K562 (cell line): ENCODE measurements at regions not wholly inside any gene's neighbourhood (a gene's known extent, or its start where the extent isn't known, plus 50 kb on each side); places are given as distances from the start of the nearest gene placed in this dataset.

Experiments used
- ATAC-seq: fragments of 200-7000 bp; cut with Tn5 transposase; 3 replicates; pipeline ENCODE4 v1.9.1; 2020; ENCODE audit warnings: moderate library complexity
- BruUV-seq: library from RNA; stranded (reverse); fragments of 400-500 nt; replicated peaks from 2 replicates; lab custom pipeline; 2021; lab: Mats Ljungman, UMichigan
- CTCF ChIA-PET: fragments of 300-600 bp; formaldehyde crosslinking; extraction: SDS; loops from one replicate; lab custom pipeline; 2021; ENCODE audit warnings: low intra/inter-chr PET ratio; lab: Yijun Ruan, JAX
- POLR2A ChIA-PET: fragments of 300-600, 350-650 bp; sonication (Branson Sonifier 250); formaldehyde crosslinking; extraction: SDS; loops from one replicate; lab custom pipeline; 2021; ENCODE audit warnings: antibody characterized with exemption, inconsistent platforms; lab: Yijun Ruan, JAX
- DNase-seq, 4 experiments: peaks; one replicate each; pipeline versions ENCODE4 v3.0.0 to v3.0.0-alpha.2; 2011 to 2018; ENCODE audit warnings: low spot score in 3 of 4, mixed read lengths in 3 of 4; ENCODE audit errors: extremely low read depth in 1 of 4
- FAIRE-seq: peaks from 2 replicates; lab custom pipeline; 2011; peaks lifted over from hg19 to GRCh38; lab: Jason Lieb, UNC
- H2AFZ ChIP-seq: 2 replicates; pipeline ENCODE4 v1.6.0; 2011; ENCODE audit warnings: low read depth, low read length, control low read depth, inconsistent platforms
- H3K27ac ChIP-seq: fragments of 200-600 bp; 3 replicates; pipeline ENCODE4 v1.8.0; 2011; ENCODE audit warnings: low read depth, mild to moderate bottlenecking, control low read depth, inconsistent platforms, low read length, moderate library complexity, mixed read lengths; ENCODE audit errors: extremely low read depth
- H3K27me3 ChIP-seq, 2 experiments: fragments of 300-600 bp in 1 of 2; 2 replicates in 1 of 2; 3 replicates in 1 of 2; pipeline versions ENCODE4 v1.6.0 to v1.8.0; 2011; ENCODE audit warnings: inconsistent platforms in 2 of 2, low read length in 2 of 2, mild to moderate bottlenecking in 1 of 2, mixed read lengths in 1 of 2, moderate library complexity in 1 of 2; ENCODE audit not compliant: control insufficient read depth in 2 of 2, insufficient read depth in 2 of 2
- H3K36me3 ChIP-seq: fragments of 300-600 bp; 3 replicates; pipeline ENCODE4 v1.8.0; 2011; ENCODE audit warnings: mild to moderate bottlenecking, low read length, inconsistent platforms; ENCODE audit not compliant: control insufficient read depth, insufficient read depth
- H3K4me1 ChIP-seq, 2 experiments: fragments of 200-600 bp in 1 of 2; replicated peaks in 1 of 2; 2 replicates in 1 of 2; 3 replicates in 1 of 2; pipeline versions ENCODE4 v1.5.1 to v1.8.0; 2011; ENCODE audit warnings: inconsistent platforms in 2 of 2, low read length in 2 of 2, mild to moderate bottlenecking in 1 of 2, mixed read lengths in 1 of 2, moderate library complexity in 1 of 2; ENCODE audit not compliant: control insufficient read depth in 2 of 2, insufficient read depth in 2 of 2
- H3K4me2 ChIP-seq: 2 replicates; pipeline ENCODE4 v1.6.1; 2011; ENCODE audit warnings: low read length, control low read depth, inconsistent platforms, mixed read lengths; ENCODE audit not compliant: insufficient read depth
- H3K4me3 ChIP-seq: fragments of 200-600 bp; sonication (generic), shearing (Covaris generic); 2 replicates; pipeline ENCODE4 v1.5.1; 2016; ENCODE audit warnings: control low read depth, inconsistent platforms
- H3K79me2 ChIP-seq: fragments of 200-600 bp; 3 replicates; pipeline ENCODE4 v1.8.0; 2011; ENCODE audit warnings: low read length, inconsistent platforms; ENCODE audit not compliant: control insufficient read depth, insufficient read depth
- H3K9ac ChIP-seq, 2 experiments: 2 replicates each; pipeline versions ENCODE4 v1.6.0 to v1.6.1; 2011; ENCODE audit warnings: low read depth in 2 of 2, low read length in 2 of 2, control low read depth in 1 of 2, inconsistent platforms in 1 of 2, mild to moderate bottlenecking in 1 of 2, mixed read lengths in 1 of 2; ENCODE audit not compliant: insufficient read depth in 1 of 2
- H3K9me1 ChIP-seq: one replicate; pipeline ENCODE4 v1.6.0; 2011; ENCODE audit warnings: inconsistent platforms, mild to moderate bottlenecking, low read length, moderate library complexity; ENCODE audit not compliant: control insufficient read depth, insufficient read depth
- H3K9me3 ChIP-seq: replicated peaks from 2 replicates; pipeline ENCODE4 v1.5.1; 2011; ENCODE audit warnings: low read depth, low read length, inconsistent platforms; ENCODE audit not compliant: control insufficient read depth, insufficient read depth
- H4K20me1 ChIP-seq: replicated peaks from 2 replicates; pipeline ENCODE4 v1.6.1; 2011; ENCODE audit warnings: low read length, inconsistent platforms, mixed read lengths; ENCODE audit not compliant: control insufficient read depth, insufficient read depth
- ARID4B ChIP-seq: sonication (generic); formaldehyde crosslinking; IDR thresholded peaks from 2 replicates; pipeline ENCODE4 v1.8.0; 2022; ENCODE audit warnings: mild to moderate bottlenecking, missing genetic modification reagents
- MCM3 ChIP-seq: fragments of 450-650 bp; IDR thresholded peaks from 2 replicates; pipeline ENCODE4 v1.6.1; 2016
- REST ChIP-seq, 2 experiments: fragments of 450-650 bp; formaldehyde crosslinking in 1 of 2; IDR thresholded peaks; 2 replicates each; pipeline versions ENCODE4 v1.4.0 to v1.6.1; 2014 to 2020; ENCODE audit warnings: mild to moderate bottlenecking in 2 of 2, borderline replicate concordance in 1 of 2, low read depth in 1 of 2
- SREBF2 ChIP-seq: sonication (generic); formaldehyde crosslinking; IDR thresholded peaks from 2 replicates; pipeline ENCODE4 v1.4.0; 2020; ENCODE audit warnings: mild to moderate bottlenecking, missing genetic modification reagents
- SUPT5H ChIP-seq: fragments of 450-650 bp; IDR thresholded peaks from 2 replicates; pipeline ENCODE4 v1.6.1; 2016
- USF1 ChIP-seq: sonication (generic); formaldehyde crosslinking; IDR thresholded peaks from 2 replicates; pipeline ENCODE4 v1.9.0; 2022; ENCODE audit warnings: mild to moderate bottlenecking, missing genetic modification reagents
- WGBS: fragments of 100-300 bp; shearing (Covaris generic); methylation state at CpG from one replicate; pipeline ENCODE4 v1.1.6; 2016; ENCODE audit warnings: low coverage, mixed read lengths; ENCODE audit not compliant: insufficient coverage; ENCODE audit errors: missing lambda C conversion rate; 5-methylcytosine and 5-hydroxymethylcytosine counted together
- in situ Hi-C: fragments of 300-500 bp; cut with MboI; formaldehyde crosslinking; loops from 4 replicates; pipeline ENCODE4 v1.15.0; 2018; ENCODE audit warnings: inconsistent platforms, mixed read lengths
- intact Hi-C: fragments of 100-400 bp; cut with micrococcal nuclease; formaldehyde crosslinking; loops from 2 replicates; pipeline ENCODE4 v1.14.2; 2022

GRCh38 chr13:105773241-105773640, 762.2 kb downstream of the EFNB2 start (continued):
- no peak for TF ChIP-seq ARID4B (CRISPR knock-in tag)

GRCh38 chr13:105764486-105764885, 771.0 kb downstream of the EFNB2 start:
- H3K27ac ChIP-seq: no peak overlapping the region
- no TSS peak for BruUV-seq
- ATAC-seq (no peak), DNase-seq (no peak), FAIRE-seq (no peak)
- 0% methylated on average over 2 of the region's 2 CpGs for WGBS
- no peak overlapping the region for H2AFZ ChIP-seq
- no peaks in the 10 kb centered on the region; the same call in 1 of the 2 replicates for H3K9me3 ChIP-seq
- H3K9me1 ChIP-seq: no peaks in the 10 kb centered on the region
- H4K20me1 ChIP-seq: no peaks in the 10 kb centered on the region
- no peak overlapping the region for H3K9ac ChIP-seq
- no peaks in the 10 kb centered on the region for H3K79me2 ChIP-seq
- no peaks in the 10 kb centered on the region for H3K4me1 ChIP-seq
- H3K4me2 ChIP-seq: no peak overlapping the region
- intact Hi-C loops: no loop called here
- H3K36me3 ChIP-seq: no peaks in the 10 kb centered on the region
- in situ Hi-C loops: no loop called here
- POLR2A ChIA-PET: no interaction called here
- H3K4me3 ChIP-seq: no peak overlapping the region
- no peaks in the 10 kb centered on the region for H3K27me3 ChIP-seq
- CTCF ChIA-PET: no interaction called here
- TF ChIP-seq SREBF2 (CRISPR knock-in tag) (no peak), REST (IDR thresholded peaks at IDR 0.05; ENCODE audit: borderline replicate concordance) (no peak), REST (CRISPR knock-in tag; IDR thresholded peaks at IDR 0.05; ENCODE audit: low read depth) (no peak), USF1 (CRISPR knock-in tag) (no peak), SUPT5H (no peak), MCM3 (no peak)
